GM19463 (cell line): ENCODE measurements at regions not wholly inside any gene's neighbourhood (a gene's known extent, or its start where the extent isn't known, plus 50 kb on each side); places are given as distances from the start of the nearest gene placed in this dataset.
"Not testable (repeated sequence)": the region's sequence is repeated elsewhere in the genome, so short reads cannot be mapped to it uniquely, and the experiment has no call there.

ENCODE experiments used
- ATAC-seq: cut with Tn5 transposase; IDR thresholded peaks from one replicate; pipeline ENCODE4 v1.9.1; 2021; ENCODE audit warnings: mild to moderate bottlenecking, moderate library complexity; ENCODE audit not compliant: unreplicated experiment

DNA sequence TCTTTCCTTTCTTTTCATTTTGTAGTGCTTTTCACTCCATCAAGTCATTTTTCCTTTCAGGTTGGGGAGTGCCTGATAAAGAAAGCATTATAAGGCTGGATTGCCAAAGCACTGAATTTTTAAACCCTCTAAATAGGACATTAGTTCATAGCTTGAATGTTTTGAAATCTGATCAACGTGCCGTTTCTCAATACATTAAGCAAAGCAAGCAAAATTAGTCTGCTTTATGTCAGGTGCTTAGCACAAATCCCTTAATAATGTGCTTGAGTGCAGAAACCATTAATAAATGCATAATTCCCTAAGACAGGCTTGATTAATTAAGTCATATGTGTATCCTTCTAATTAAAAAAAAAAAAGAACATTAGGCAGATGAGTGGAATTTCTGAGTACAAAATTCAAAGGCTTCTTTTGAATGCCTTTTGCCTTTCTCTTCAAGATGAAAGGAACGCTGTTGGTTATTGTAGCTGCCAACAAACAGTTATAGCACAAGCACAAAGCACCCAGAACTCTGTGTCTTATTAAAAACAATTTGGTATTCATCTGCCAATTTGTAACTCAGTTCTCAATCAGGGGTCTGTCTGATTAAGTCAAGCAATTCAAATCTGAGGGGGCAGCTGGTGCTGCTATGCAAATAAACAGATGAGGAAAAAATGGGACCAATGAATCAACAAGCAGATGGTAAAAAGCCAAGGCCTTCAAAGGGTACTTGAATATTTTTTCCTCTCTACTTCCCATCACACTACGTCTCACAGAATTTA lies 233.7 kb downstream of the TLE1 start:
- ATAC-seq, result no peak

DNA sequence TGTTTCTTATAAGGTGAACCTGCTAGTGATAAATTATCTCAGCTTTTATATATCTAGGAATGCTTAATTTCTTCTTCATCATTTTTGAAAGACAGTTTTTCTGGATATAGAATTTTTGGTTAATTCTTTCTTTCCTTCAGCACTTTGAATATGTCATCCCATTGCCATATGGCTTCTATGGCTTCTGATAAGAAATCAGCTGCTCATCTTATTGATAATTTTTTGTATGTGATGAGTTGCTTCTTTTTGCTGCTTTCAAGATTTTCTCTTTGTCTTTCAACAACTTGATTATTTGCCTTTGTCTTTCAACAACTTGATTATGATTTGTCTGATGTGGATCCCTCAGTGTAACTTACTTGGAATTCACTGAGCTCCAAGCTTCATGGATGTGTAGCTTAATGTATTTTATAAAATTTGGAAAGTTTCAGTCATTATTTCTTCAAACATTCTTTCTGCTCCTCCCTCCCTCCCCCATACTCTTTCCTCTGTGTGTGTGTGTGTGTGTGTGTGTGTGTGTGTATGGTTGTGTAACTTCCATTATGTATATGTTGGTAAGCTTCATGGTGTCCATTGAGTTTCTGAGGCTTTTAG lies 243.9 kb downstream of the TLE1 start:
- ATAC-seq, result no peak

DNA sequence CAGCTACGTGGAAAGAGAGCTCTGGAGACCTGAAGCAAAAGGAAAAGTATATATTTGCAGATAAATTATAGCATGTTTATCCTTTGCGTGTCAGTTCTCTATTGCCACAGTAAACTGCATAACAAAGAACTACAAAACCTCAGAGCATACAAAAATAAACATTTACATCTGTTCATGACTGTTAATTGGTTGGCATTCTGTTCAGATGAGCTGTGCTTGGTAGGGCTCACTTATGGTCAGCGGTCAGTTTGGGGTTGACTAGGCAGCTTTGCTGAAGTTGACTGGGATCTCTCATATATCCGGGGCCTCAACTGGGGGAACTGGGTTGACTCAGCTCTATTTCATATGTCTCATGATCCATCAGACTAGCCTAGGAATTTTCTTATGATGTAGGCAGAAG lies 257.7 kb downstream of the TLE1 start:
- no peak for ATAC-seq

DNA sequence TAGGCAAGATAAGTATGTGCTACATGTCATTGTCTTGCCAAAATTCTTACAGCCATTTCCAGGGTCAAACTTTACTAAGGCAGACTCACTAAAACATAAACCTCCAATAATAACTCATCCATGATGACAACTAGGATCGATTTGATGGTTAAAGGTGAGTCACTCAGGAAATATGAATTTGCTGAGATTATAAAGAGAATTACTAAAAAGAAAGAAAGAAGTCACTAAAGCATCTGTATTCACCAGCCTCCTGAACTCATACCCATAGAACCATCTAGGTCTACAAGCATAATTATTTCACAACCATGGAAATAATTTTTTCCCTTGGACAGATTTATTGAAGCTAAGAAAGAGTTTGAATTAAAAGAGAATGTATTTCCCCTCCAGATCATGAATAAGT lies 258.6 kb downstream of the TLE1 start:
- ATAC-seq, result no peak

DNA sequence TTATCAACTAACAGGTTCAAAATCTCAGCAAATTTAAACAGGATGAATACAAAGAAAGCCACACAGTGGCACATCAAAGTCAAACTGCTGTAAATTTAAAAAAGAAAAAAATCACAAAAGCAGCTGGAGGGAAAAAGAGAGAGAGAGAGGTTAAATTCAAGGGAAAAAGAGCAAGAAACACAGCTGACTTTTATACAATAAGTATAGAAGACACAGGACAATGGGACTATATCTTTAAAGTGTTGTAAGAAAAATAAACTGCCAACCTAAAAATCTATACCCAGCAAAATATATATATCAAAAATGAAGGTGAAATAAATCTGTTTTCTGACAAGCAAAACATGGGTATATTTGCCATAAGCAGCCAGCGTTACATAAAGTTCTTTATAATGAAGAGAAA lies 261.5 kb downstream of the TLE1 start:
- no peak for ATAC-seq

DNA sequence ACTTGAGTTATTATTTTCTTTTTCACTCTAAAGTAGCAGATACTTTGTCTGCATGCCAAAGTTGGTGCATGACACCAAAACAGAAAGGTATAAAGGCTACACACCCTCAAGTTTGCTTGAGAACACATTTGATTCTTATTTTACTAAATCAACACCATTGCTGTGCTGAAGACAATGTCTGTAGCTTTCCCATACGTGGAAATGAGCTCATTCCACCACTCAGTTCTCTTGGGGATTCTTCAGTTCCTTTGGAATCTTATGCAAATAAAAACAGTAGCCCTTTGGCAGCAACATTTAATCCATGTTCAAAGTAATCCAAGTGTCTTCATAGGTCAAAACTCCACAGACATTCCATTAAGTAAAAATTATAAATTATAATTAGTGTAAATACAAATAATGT lies 264.9 kb downstream of the TLE1 start:
- no peak for ATAC-seq

DNA sequence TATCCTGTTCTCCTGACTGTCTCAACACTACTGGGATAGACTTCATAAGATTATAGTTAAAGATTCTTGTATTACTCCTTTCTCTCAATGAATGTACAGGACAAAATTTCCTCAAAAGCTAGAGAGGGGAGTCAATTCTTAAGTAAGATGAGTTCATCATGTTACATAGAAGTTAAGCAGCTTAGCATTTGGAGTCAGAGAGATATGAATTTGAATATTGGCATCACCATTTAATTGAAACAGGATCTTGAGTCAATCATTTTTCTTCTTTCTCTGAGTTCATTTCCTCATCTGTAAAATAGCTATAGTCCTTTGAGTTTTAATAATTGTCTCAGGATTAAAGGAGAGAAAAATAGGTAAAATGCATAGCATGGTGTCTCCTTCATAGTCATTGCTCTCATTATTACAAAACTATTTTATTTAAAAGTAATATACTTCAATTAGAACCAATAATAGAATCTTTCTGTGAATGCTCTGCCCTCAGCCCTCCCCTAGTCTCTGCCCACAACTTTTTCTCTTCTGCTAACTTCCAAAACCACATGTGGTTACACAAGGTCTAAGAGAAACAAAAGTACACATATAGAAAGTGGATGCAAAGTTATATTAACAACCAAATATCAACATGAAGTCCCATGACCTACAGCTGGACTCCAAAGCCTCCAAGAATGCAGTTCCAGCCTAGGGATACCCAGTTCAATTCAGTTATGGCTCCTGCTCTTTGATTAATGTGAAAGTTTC lies 265.6 kb downstream of the TLE1 start:
- no peak for ATAC-seq

DNA sequence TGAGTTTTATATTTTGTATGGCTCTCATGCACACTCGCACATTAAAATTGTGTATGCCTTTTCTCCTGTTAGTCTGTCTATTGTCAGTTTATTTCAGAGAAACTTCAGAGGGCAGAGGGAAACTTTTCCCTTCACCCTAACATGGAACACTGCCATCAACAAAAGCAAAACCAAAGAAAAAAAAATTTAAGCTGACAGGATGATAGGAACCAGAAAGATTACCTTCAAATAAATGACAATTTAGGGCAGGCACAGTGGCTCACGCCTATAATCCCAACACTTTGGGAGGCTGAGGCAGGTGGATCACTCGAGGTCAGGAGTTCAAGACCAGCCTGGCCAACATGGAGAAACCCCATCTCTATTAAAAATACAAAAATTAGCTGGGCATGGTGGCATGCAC lies 268.3 kb downstream of the TLE1 start:
- ATAC-seq, result not testable (repeated sequence)

DNA sequence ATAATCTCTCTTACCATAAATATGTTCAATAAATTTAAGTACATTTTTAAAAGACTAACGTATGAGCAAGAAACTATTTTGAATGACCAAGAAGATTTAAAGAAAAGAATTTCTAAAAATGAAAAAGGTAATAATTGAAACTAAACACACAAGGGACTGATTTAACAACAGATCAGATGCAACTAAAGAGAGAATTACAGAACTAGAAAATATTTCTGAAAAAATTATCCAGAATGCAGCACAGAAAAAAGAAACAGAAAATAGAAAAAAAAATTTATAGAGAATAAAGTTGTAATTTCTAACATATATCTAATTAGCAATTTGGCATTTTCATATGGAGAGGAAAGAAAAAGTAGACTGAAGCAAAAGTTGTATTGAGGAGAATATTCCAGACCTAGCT lies 269.3 kb downstream of the TLE1 start:
- ATAC-seq, result no peak

DNA sequence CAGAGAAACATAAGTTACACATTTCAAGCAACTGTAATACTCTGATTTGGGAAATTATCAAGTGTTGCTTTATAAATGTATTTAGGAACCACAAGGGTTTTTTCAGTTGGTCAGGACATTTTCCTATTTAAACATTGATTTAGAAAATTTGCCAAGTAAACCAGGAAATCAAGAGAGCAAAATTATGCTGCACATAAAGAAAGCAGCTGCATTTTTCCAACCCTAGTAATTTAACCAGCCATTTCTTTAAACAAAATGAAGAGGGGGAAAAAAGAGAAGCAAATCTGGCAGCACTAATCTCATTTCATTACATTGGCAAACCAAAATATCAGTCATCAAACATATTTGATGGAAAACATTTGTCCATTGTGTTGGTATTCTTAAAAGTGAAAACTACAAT lies 271.4 kb downstream of the TLE1 start:
- no peak for ATAC-seq

DNA sequence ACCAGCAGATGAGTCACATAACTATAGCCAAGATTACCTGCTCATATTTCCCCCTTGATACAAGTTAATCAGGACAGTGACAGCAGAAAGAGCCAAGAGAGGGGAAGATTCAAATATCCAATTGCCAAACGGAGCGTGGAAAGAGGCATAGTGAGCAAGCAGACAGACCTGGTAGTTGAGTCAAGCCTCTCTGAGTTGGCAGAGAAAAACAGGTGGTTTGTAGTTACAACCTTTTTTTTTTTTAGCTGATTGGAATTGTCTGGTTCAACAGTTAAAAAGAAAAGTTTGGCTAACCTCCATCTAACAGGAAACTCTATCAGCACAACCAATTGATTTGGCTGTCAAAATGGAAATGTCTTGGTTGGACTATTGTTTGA lies 272.1 kb downstream of the TLE1 start:
- ATAC-seq, result no peak

DNA sequence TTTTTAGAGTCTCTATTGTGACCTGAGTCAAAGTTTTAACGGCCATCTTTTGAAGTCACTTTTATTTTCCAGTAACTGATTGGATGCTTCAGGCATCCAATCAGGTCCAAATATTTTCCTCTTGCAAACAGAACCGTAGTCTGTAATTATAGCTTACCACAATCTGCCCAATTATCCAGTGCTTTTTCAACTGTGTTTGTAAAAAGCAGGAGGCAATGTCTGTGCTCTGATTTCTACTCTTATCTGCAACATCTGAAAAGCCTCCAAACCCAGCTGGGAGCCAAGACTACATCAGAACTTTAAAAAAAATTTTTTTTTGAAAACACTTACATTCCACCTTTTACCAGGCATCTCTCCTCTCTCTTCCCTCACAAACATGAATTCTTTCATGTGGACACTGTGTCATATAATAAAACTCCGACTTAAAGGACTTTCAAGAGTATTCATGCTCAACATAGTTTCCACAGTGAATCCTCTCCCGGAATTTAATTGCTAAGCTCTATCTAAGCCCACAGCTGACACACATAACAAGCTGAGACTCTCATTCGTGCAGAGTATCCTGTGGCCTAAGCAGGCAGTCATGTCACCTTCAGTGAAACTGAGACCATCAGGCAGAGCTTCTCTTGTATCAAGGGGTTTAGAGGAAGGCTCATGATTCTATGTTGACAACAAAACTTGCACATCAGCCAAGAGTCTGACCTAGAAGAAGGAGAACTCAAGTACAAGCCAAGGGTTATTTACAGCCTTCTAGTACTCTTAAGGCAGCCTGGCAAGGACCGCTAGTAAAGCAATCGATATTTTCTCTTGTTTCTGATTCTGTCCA lies 272.7 kb downstream of the TLE1 start:
- no peak for ATAC-seq

DNA sequence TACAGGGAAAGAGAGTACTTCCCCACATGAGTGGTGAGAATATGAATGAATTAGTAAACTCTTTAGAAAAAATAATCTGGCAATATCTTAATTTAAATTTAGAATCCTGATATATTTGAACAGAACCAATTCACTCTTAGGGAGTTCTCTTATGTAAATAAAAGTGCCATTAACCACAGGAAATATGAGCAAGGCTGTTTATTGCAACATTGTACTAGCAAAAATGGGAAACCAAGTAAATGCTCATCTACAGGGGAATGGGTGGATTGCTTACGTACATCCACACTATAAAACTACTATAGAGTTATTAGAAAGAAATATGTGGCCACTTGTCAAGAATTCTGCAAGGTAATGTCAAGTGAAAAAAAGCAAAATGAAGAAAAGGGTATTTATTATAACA lies 274.5 kb downstream of the TLE1 start:
- ATAC-seq, result no peak

DNA sequence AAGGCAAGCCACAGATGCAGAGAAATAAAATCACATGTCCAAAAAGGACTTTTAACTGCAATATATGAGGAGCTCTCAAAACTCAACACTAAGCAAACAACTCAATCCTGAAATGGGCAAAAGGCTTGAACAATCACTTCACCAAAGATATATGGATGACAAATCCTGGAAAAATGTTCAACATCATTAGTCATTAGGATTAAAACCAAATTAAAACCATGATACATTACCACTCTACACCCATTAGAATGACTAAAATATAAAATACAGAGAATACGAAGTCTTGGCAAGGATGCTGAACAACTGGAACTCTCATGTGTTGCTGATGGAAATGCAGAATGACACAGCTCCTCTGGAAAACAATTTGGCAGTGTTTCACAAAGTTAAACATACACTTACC lies 277.4 kb downstream of the TLE1 start:
- no peak for ATAC-seq

DNA sequence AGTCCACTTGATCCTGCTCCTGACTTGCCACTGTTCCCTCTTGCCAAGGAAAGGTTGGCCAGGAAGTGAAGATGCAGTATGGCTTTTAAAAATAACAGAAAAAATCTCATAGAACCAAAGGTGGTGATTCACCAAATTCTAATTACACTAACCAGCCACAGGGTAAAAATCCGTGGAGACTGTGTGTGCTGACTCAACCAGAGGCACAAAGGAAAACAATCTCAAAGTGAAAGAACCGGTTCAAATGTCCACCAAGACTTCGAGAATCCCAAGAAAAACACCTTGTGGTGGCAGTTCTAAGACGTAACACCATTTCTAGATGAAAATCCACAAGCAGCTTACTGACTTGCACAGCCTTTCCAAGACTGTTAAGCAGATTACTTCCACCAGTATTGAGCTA lies 279.1 kb downstream of the TLE1 start:
- ATAC-seq, result no peak

DNA sequence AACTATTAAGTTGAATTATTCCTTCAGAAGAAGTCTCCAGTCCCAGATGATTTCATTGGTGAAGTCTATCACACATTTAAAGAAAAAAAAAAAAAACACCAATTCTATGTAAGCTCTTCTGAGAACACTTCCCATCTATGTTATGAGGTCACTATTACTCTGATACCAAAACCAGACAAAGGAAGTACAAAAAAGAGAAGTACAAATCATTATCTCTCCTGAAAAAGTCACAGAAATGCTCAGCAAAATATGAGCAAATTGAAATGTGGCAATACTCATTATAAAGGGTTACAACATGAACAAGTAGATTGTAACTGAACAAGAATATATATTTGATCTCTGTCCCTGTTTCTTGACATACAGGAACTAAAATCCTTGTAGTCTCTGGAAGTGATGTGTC lies 280.4 kb downstream of the TLE1 start:
- no peak for ATAC-seq

DNA sequence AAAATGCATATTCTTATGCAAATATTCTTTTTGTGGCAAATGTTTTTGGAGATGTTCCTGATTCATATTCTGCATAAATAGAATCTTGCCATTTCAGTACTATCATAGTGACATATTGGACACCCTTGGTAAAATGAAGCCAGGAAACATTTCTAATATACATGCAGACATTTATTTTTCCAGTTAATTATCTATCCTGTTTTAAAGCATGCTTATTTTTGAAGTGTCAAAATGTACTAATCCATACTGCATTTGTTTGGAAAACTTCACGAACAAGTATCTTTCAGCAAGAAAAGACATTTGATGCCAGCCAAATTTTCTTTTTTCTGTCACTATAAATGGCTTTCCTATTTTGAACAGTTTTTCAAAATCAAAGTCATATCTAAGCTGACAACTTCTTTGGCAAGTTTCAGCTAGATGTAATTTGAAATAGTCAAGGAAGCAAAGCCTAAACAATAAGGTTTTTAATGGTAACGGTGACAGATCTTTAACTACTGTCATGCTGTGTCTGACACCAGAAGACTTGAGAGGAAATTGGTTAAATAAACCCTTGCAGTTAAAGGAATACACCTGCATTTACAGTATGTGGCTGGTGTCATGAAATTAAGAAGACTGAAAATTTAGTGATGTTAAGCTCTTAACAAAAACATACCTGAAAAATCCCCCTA lies 284.3 kb downstream of the TLE1 start:
- no peak for ATAC-seq

DNA sequence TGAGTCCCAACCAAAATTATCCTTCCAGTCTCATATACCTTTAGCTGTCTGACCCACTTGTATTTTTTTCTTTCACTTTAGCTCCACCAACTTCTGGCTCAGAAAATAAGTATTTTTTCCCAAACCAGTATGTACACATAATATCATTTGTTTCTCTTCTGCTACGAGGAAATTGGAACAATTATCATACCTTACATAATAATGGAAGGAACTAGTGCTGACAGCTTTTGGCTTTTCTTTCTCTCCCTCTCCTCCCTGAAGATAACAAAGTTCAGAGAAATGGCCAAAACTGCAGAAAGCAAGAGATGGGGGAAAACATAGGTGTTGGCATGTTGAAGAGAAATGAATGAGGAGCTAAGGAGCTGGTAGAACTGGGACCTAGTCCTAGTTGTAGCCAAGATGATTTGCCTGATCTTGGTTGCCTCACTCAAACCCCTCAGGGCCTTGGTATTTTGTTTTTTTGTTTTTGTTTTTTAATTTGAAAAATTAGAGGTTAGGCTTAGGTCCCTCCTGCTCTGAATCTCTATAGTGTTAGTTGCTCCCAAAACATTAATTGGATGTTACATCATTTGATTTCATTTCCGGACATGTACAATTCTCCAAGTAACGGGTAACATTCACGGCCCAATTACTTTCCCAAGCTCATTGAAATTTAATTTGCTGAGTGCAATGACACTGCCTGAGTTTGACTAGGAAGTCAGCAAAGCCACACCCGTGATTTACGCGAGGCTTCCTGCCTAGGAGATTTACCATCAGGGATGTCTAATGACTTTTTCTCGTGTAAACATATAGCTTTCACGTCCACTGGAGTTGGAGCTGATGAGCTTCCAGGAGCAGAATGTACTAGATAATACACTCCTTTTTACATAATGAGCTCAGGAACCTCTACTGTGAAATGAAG lies 291.6 kb downstream of the TLE1 start:
- no peak for ATAC-seq

DNA sequence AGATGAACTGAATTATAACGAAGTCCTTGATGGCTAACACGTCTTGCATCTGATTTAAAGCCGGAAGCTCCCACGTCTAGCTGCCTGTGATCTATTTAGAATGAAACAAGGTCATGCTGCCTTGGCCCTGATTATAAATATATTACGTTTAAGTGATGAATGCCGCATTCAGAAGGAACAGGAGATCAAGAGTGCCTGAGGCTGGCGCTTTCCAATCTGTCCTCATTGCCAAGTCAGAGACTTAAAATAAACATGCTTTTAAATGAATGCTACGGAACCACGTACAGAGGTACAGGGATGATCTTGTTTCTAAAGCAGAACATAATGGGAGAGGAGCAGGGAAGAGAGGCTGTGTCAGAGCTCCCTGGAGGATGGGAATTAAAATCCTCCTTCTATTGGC lies 292.8 kb downstream of the TLE1 start:
- no peak for ATAC-seq

DNA sequence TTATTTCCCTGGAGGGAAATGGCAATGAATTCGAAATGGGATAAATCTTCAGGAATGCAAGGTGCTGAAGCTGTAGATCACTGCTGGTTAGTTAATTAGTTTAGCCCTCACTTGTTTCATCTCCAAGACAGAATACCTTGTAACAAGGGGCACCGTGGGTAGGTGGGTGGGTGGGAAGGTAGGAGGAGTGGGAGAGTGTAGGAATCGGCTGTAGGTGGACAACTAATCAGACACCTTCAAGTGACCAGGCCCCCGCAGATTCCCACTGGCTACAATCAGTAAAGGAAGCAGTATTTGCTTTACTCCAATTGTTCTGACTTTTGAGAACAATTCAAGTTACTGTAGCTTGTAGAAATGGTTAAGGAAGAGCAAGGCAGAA lies 293.7 kb downstream of the TLE1 start:
- ATAC-seq, result no peak
